HG03060 (cell line): ENCODE measurements at regions not wholly inside any gene's neighbourhood (a gene's known extent, or its start where the extent isn't known, plus 50 kb on each side); places are given as distances from the start of the nearest gene placed in this dataset.

Experiments used
- ATAC-seq: cut with Tn5 transposase; IDR thresholded peaks from one replicate; pipeline ENCODE4 v1.9.1; 2021; ENCODE audit warnings: low read depth, moderate number of reproducible peaks; ENCODE audit not compliant: unreplicated experiment

- no peak for ATAC-seq
Observed at GRCh38 chr16:22754577-22754976, 59.4 kb upstream of the HS3ST2 start.

- no peak for ATAC-seq
Observed at GRCh38 chr16:22757202-22757601, 56.8 kb upstream of the HS3ST2 start.

- ATAC-seq, result no peak
Observed at GRCh38 chr16:22762486-22762885, 51.5 kb upstream of the HS3ST2 start.

GRCh38 chr16:22763437-22764080 is 50.4 kb upstream of the HS3ST2 start:
- no peak for ATAC-seq
